ENCODE measurements at regions not wholly inside any gene's neighbourhood (a gene's known extent, or its start where the extent isn't known, plus 50 kb on each side); places are given as distances from the start of the nearest gene placed in this dataset.

GRCh38 chr4:13126976-13127910, 356.9 kb downstream of the RAB28 start:
- ATAC-seq (ENCODE audit: low read depth) = no peak
- no peaks in the 10 kb centered on the region for H3K9me3 ChIP-seq (ENCODE audit: severe bottlenecking)
- no peaks in the 10 kb centered on the region for H3K36me3 ChIP-seq (ENCODE audit: low read depth)
- no peak overlapping the region for H3K4me3 ChIP-seq (ENCODE audit: severe bottlenecking)
- no peak for TF ChIP-seq CTCF (IDR thresholded peaks at IDR 0.05; ENCODE audit: poor library complexity, severe bottlenecking)
- no peaks in the 10 kb centered on the region for H3K4me1 ChIP-seq (ENCODE audit: insufficient read depth, poor library complexity, severe bottlenecking)
- no peaks in the 10 kb centered on the region for H3K27me3 ChIP-seq (ENCODE audit: insufficient read depth, poor library complexity, severe bottlenecking)
- no peak overlapping the region for H3K27ac ChIP-seq (ENCODE audit: poor library complexity, severe bottlenecking)
- no peak for DNase-seq (ENCODE audit: low spot score)

GRCh38 chr4:13118633-13119032, 365.5 kb downstream of the RAB28 start:
- Histone ChIP-seq H3K36me3 (ENCODE audit: low read depth) (no peaks in the 10 kb centered on the region), H3K4me1 (ENCODE audit: insufficient read depth, poor library complexity, severe bottlenecking) (no peaks in the 10 kb centered on the region), H3K27me3 (ENCODE audit: insufficient read depth, poor library complexity, severe bottlenecking) (no peaks in the 10 kb centered on the region), H3K27ac (ENCODE audit: poor library complexity, severe bottlenecking) (no peak overlapping the region), H3K4me3 (ENCODE audit: severe bottlenecking) (no peak overlapping the region), H3K9me3 (ENCODE audit: severe bottlenecking) (no peaks in the 10 kb centered on the region)
- no peak for TF ChIP-seq CTCF (IDR thresholded peaks at IDR 0.05; ENCODE audit: poor library complexity, severe bottlenecking)
- DNase-seq (ENCODE audit: low spot score) = no peak
- ATAC-seq (ENCODE audit: low read depth) = no peak

GRCh38 chr4:13117185-13117584, 367.0 kb downstream of the RAB28 start:
- Histone ChIP-seq H3K4me3 (ENCODE audit: severe bottlenecking) (no peak overlapping the region), H3K36me3 (ENCODE audit: low read depth) (no peaks in the 10 kb centered on the region), H3K9me3 (ENCODE audit: severe bottlenecking) (no peaks in the 10 kb centered on the region), H3K27me3 (ENCODE audit: insufficient read depth, poor library complexity, severe bottlenecking) (no peaks in the 10 kb centered on the region), H3K27ac (ENCODE audit: poor library complexity, severe bottlenecking) (no peak overlapping the region), H3K4me1 (ENCODE audit: insufficient read depth, poor library complexity, severe bottlenecking) (no peaks in the 10 kb centered on the region)
- DNase-seq (ENCODE audit: low spot score) (no peak), ATAC-seq (ENCODE audit: low read depth) (no peak)
- no peak for TF ChIP-seq CTCF (IDR thresholded peaks at IDR 0.05; ENCODE audit: poor library complexity, severe bottlenecking)

- Histone ChIP-seq H3K27me3 (ENCODE audit: insufficient read depth, poor library complexity, severe bottlenecking) (peaks cover 4% of the 10 kb centered on the region), H3K4me3 (ENCODE audit: severe bottlenecking) (no peak overlapping the region), H3K9me3 (ENCODE audit: severe bottlenecking) (no peaks in the 10 kb centered on the region), H3K27ac (ENCODE audit: poor library complexity, severe bottlenecking) (no peak overlapping the region), H3K36me3 (ENCODE audit: low read depth) (no peaks in the 10 kb centered on the region), H3K4me1 (ENCODE audit: insufficient read depth, poor library complexity, severe bottlenecking) (no peaks in the 10 kb centered on the region)
- no peak for ATAC-seq (ENCODE audit: low read depth)
- DNase-seq (ENCODE audit: low spot score) = no peak
- TF ChIP-seq CTCF (IDR thresholded peaks at IDR 0.05; ENCODE audit: poor library complexity, severe bottlenecking) = no peak
Observed at GRCh38 chr4:13112030-13112429, 372.1 kb downstream of the RAB28 start.

- TF ChIP-seq CTCF (IDR thresholded peaks at IDR 0.05; ENCODE audit: poor library complexity, severe bottlenecking) = no peak
- DNase-seq (ENCODE audit: low spot score) = no peak
- Histone ChIP-seq H3K27me3 (ENCODE audit: insufficient read depth, poor library complexity, severe bottlenecking) (peaks cover 4% of the 10 kb centered on the region), H3K36me3 (ENCODE audit: low read depth) (no peaks in the 10 kb centered on the region), H3K9me3 (ENCODE audit: severe bottlenecking) (no peaks in the 10 kb centered on the region), H3K27ac (ENCODE audit: poor library complexity, severe bottlenecking) (no peak overlapping the region), H3K4me3 (ENCODE audit: severe bottlenecking) (no peak overlapping the region), H3K4me1 (ENCODE audit: insufficient read depth, poor library complexity, severe bottlenecking) (no peaks in the 10 kb centered on the region)
- ATAC-seq (ENCODE audit: low read depth) = no peak
Observed at GRCh38 chr4:13109536-13109935, 374.6 kb downstream of the RAB28 start.

All from RWPE2 (cell line).